Kidney tubule cell (primary cell): ENCODE measurements at regions not wholly inside any gene's neighbourhood (a gene's known extent, or its start where the extent isn't known, plus 50 kb on each side); places are given as distances from the start of the nearest gene placed in this dataset.
A peak's percentile ranks its signal among the peaks of the same experiment; 100 is the strongest.

Experiments
- DNase-seq: peaks from one replicate; pipeline ENCODE4 v3.0.0-alpha.2; 2018; ENCODE audit warnings: low spot score

DNA sequence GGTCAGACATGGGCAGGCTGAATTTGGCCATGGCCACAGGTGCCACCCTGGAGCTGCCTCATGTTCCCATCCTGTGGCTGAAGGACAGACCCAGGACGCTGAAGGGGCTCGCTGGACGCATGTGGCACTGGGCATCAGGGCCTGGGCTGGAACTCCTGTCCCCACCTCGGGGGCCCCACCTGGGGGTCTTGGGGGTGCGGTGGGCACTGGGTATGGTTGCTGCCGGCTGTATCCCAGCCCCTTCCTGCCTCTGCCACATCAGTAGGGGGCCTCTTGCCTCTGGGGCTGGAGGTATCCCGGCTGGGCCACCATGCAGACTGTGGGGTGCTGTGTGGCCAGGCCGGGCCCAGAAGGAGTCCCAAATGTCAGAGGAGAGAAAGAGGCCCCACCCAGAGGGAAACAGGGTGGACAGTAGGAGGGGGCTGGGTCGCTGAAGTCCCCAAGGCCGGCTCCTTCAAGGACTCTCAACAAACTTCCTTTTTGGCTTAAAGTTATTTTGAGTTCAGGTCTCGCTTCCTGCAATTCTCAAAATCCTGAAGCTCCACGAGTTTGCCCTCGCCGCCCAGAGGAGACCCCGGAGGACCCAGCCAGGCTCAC is 78.7 kb downstream of the SIK1 start:
- no peak for DNase-seq

DNA sequence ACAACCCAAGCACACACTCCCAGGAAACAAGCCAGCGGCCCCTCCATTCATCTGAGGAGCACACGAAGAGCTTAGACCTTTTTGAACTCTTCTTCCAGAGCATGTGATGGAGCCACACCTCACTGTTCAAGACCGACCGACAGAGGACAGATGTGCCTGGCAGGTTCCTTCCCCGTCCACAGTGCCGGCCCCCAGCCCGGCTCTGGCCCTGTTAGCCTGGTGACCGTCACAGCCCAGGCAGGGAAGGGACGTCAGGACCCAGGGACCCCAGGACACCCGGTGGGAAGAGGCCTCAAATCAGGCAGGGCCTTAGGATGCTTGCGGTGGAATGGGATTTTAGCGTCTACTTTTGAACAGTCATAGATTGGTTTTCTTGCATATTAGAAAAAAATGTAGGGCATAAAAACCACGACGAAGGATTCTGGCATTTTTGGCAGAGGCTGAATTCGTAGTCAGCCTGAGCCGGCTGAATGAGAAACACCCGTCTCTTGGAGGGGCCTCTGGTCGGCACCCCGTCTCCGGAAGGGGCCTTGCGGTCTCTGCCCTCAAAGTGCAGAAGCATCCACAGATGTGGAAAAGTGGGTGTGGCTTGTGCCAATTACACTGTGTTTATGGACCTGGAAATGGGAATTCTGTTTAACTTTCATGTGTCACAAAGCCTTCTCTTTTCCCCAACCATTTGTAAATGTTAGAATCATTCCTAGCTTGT is 79.3 kb downstream of the SIK1 start:
- DNase-seq = no peak

DNA sequence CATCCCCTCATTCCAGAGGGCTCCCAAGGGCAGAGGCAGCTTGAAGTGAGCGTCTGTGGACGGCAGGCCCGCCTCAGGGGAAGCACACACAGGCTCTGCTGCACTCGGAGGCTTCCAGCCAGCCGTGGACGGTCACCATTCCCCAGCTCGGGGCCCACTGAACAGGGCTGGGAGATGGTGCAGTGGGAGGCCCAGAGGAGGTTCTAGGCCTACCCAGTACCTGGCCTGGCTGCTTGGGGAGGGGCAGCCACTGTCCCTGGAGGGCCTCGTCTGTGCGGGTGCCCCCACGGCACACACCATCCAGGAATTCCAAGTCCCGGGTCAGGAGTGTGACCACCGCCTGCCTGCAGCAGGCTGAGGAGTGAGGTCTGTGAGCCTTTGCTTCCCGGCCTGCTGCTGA is 80.4 kb downstream of the SIK1 start:
- DNase-seq = no peak

GRCh38 chr21:43345746-43346409 is 81.1 kb downstream of the SIK1 start:
- DNase-seq = peak; percentile 83

DNA sequence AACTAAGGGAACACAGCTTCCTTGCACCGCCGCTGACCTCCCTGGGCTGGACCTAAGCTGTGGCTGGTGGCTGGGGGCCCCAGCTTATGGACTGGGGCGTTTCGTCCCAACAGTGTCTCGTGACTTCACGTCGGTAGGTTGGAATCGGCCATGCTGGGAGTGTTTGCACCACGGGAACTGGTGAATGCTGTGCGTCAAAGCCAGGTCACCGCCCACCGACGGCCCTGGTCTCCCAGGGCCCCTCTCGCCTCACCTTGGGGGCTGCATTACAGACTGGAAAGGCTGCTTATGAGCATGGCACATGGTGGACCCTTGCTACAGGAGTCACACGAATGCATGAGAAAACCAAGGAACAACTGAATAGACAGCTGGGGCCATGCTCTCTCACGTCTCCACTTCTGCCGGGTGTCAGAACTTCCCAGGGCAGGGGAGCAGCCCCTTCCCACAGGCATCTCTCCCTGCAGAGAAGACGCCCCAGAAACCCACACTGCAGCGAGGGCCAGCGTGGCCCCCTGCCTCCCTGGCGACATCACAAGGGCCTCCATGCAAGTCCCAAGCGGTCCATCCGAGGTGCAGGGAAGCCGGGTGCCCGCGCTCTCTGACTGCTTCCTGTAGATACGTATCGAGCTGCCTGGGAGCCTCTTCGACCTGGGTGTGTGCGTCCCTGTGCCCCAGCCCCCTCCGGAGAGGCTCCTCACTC is 81.7 kb downstream of the SIK1 start:
- DNase-seq = no peak

- no peak for DNase-seq
Measured at GRCh38 chr21:43343992-43344886, 82.7 kb downstream of the SIK1 start.

DNA sequence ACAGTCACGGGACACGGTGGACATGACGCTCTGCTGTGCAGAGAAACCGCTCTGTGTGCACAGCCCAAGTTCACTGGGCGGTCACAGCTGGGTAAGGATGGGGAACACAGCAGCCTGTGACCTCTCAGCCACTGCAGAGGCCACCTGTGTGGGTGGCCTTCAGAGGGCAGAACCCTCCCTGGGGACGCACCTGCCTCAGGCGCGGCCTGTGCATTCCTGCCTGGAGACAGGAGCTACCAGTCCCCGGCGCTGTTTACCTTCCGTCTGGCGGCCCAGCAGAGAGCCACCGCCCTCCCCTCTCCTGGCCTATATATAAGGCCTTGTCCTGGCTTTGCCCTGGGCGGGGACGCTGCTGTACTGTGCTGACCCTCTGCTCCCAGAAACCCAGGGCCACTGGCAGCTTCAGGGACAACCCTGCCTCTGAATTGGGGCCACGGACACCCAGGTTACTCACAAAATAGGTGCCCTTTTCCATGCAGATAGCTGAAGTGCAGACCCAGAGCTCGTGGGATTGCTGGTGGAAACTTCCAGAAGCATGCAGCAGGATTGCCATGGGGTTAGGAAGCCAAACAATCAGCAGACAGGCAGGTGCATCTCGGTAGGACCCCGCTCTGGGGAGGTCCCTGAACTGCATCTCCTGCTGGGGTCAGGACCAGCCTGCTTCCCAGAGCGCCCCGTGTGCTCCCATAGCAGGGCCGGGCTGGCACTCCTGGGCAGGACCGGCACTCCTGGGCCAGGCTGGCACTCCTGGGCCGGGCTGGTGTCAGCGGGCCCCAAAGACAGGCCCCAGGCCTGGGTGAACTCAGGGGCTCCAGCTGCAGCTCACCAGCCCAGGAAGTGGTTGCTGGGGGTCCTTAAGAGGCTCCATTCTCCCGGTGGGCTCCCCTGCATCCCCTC is 83.6 kb downstream of the SIK1 start:
- peak; percentile 78 for DNase-seq

GRCh38 chr21:43342301-43342881 is 84.5 kb downstream of the SIK1 start:
- DNase-seq = no peak

DNA sequence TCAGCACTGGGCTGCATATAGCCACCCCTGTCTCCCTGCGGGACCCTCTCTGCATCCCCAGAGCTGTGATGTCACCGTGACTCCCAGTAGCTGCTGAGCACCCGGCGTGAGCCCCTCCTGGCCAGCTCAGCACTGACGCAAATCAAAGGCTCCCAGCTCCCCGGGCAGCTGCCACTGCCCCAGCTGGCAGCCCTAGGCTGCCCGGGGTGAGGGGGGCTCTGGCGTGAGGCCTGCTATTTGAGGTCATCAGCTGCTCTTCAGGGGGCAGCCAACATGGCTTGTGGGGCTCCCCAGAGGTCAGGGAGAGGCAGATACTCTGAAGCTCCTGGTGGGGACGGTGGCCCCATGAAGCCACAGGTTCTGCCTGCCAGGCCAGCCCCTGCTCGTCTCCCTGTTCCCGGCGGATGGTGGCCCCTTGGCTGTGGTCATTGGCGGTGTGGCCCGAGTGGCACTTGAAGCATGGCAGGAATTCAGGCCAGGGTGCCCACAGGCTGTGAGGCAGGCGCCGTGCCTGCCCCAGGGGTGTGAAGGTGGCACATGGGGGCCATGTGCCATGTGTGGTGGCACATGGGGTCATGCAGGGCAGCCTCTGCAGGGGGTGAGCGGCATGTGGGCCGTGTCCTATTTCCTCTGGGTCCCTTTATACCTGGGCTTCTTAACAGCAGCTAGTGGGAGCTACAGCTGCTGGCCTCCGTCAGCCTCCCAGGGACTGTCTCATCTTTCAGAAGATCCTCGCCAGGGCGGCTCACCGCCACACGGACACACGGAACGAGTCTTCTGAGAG is 85.4 kb downstream of the SIK1 start:
- peak; percentile 23 for DNase-seq

GRCh38 chr21:43340491-43341377 is 86.2 kb downstream of the SIK1 start:
- peak; percentile 74 for DNase-seq

- no peak for DNase-seq
Measured at GRCh38 chr21:43339668-43340067, 87.3 kb downstream of the SIK1 start.

- DNase-seq = no peak
Measured at GRCh38 chr21:43338951-43339350, 88.0 kb downstream of the SIK1 start.

DNA sequence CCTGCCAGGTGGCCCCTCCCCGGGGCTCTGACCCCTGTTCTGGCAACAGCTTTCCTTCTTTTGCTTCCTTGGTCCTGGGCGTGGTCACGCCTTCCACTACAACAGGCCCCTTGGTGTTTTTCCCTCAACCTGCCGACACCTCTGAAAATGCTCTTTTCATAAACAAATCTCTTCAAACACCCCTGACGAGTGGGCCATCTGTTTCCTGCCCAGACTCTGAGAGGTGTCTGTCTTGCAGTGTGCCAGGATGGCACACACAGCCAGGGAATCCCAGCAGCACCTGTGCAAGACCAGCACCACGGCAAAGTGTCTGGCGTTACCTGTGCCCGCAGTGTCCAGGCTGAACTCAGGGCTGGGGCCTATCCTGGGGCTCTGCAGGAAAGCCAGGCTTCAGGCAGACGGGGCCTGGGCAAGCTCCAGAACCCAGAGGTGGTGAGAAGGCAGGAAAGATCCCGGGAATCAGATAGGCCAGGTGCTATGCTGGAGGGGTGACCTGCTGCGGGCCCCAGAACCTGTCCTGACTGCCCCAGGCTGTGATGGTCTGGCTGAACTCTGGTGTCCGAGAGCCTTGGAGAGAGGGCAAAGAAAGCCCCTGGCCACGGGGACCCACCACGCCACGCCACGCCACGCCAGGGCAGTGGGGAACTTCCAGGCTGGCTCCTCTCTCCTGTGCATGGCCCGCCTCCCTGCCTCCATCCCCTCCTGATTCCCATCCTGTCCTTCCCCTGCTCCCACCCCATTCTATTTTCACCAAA is 88.9 kb downstream of the SIK1 start:
- DNase-seq = no peak

- no peak for DNase-seq
Measured at GRCh38 chr21:43335119-43335518, 91.8 kb downstream of the SIK1 start.

DNA sequence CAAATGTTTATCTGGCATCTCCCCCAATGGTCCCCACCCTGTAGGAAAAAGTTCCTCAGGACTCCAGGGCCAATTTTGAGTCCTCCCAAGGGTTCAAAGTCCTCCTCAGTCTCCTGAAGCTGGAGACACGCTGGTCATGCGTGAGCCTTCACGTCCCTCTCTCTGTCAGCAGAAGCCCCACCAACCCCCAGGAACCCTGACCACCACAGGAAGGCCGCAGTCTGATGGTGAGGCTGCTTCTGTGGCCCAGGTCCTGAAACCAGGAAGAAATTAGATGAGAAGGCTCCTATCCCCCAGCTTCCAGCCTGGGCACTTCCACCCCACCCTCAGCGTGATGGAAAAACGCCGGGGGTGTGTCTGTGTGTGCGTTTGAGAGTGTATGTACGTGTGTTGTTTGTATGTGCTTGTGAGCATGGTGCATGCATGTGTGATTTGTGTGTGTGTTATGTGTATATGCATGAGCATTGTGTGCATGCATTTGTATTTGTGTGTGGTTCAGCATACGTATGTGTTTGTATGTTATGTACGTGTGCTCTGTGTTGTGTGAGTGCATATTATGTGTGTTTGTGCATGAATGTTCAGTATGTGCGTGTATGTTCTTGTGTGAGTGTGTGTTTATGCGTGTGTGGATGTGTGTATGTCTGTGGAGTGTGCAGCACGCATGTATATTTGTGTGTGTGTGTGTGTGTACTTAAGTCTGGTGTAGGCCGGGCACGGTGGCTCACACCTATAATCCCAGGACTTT is 92.5 kb downstream of the SIK1 start:
- no peak for DNase-seq

DNA sequence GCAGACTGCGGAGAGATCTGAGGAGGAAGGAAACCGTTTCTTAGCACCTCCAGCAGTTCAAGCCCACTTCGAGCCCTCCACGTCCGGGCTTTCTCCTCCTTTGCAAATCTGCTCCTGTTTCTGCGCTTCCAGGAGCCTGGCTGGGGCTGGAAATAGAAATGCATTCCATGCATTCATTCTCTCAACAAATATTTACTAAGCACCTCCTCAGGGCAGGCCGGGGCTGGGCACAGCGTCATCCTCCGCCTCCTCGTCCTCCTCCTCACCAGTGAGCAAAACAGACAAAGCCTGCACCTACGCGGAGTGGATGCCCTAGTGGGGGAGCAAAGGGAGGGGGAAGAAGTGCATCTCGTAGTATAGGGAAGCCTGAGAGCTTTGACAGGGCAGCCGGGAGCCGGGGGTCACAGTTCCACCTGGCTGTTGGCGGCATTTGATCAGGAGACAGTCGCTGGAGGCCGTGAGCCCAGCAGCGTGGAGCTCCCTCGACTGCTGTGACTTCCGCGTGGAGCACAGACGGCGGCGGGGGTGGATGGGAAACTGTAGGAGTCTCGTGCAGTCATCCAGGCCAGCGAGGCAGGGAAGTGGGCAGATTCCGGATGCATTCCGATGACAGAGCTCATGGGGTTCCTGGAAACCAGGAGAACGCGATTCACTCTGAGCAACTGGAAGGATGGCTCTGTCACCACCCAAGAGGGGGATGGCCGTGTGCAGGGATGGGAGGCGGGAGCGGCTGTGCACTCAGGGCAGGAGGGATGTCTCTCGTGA is 93.5 kb downstream of the SIK1 start:
- DNase-seq = peak; percentile 94
